HG03196 (cell line): ENCODE measurements at regions not wholly inside any gene's neighbourhood (a gene's known extent, or its start where the extent isn't known, plus 50 kb on each side); places are given as distances from the start of the nearest gene placed in this dataset.

Source experiments
- ATAC-seq: cut with Tn5 transposase; IDR thresholded peaks from one replicate; pipeline ENCODE4 v1.9.1; 2021; ENCODE audit not compliant: unreplicated experiment

GRCh38 chr2:134193006-134193405 lies 60.9 kb upstream of the MGAT5 start:
- no peak for ATAC-seq

GRCh38 chr2:134194519-134194918 lies 59.4 kb upstream of the MGAT5 start:
- ATAC-seq = no peak

- no peak for ATAC-seq
Observed at GRCh38 chr2:134195341-134195740, 58.5 kb upstream of the MGAT5 start.

- ATAC-seq = no peak
Observed at GRCh38 chr2:134197445-134197844, 56.4 kb upstream of the MGAT5 start.

GRCh38 chr2:134198006-134198634 lies 55.8 kb upstream of the MGAT5 start:
- ATAC-seq = no peak

GRCh38 chr2:134199123-134199522 lies 54.7 kb upstream of the MGAT5 start:
- no peak for ATAC-seq

- no peak for ATAC-seq
Observed at GRCh38 chr2:134200036-134200618, 53.7 kb upstream of the MGAT5 start.

- ATAC-seq = no peak
Observed at GRCh38 chr2:134201533-134201932, 52.3 kb upstream of the MGAT5 start.

- ATAC-seq = no peak
Observed at GRCh38 chr2:134202371-134202770, 51.5 kb upstream of the MGAT5 start.

- ATAC-seq = no peak
Observed at GRCh38 chr2:134203175-134203574, 50.7 kb upstream of the MGAT5 start.
